T-helper 1 cell treated with Interleukin-12 subunit alpha and Interleukin-12 subunit beta and Interleukin-4 antibody, amounts not matched to agents 30 ng/mL and 1 ng/mL, for 36 hours (primary cell): ENCODE measurements at regions not wholly inside any gene's neighbourhood (a gene's known extent, or its start where the extent isn't known, plus 50 kb on each side); places are given as distances from the start of the nearest gene placed in this dataset.

Source experiments
- intact Hi-C: fragments of 100-400 bp; cut with micrococcal nuclease; formaldehyde crosslinking; loops from one replicate; pipeline ENCODE4 v1.15.1; 2024

- intact Hi-C loops, result no loop called here
These were observed 159.1 kb upstream of the LMNTD1 start for GRCh38 chr12:25712169-25712568.

GRCh38 chr12:25713264-25713663 lies 160.2 kb upstream of the LMNTD1 start:
- intact Hi-C loops, result no loop called here

- intact Hi-C loops, result no loop called here
These were observed 161.3 kb upstream of the LMNTD1 start for GRCh38 chr12:25714198-25714984.

GRCh38 chr12:25715102-25715501 lies 162.0 kb upstream of the LMNTD1 start:
- intact Hi-C loops, result no loop called here

GRCh38 chr12:25716842-25717241 lies 163.8 kb upstream of the LMNTD1 start:
- intact Hi-C loops, result no loop called here

GRCh38 chr12:25717552-25717951 lies 164.5 kb upstream of the LMNTD1 start:
- intact Hi-C loops, result no loop called here

- intact Hi-C loops, result no loop called here
These were observed 165.1 kb upstream of the LMNTD1 start for GRCh38 chr12:25718081-25718731.

GRCh38 chr12:25719505-25719904 lies 166.4 kb upstream of the LMNTD1 start:
- intact Hi-C loops, result no loop called here

- intact Hi-C loops, result no loop called here
These were observed 170.3 kb upstream of the LMNTD1 start for GRCh38 chr12:25723336-25723735.

- intact Hi-C loops, result no loop called here
These were observed 170.9 kb upstream of the LMNTD1 start for GRCh38 chr12:25723921-25724491.

GRCh38 chr12:25725470-25725869 lies 172.4 kb upstream of the LMNTD1 start:
- intact Hi-C loops, result no loop called here

GRCh38 chr12:25725931-25726330 lies 172.8 kb upstream of the LMNTD1 start:
- intact Hi-C loops, result no loop called here

- intact Hi-C loops, result no loop called here
These were observed 175.0 kb upstream of the LMNTD1 start for GRCh38 chr12:25728056-25728595.

- intact Hi-C loops, result no loop called here
These were observed 177.6 kb upstream of the LMNTD1 start for GRCh38 chr12:25730489-25731349.

GRCh38 chr12:25733541-25733940 lies 180.5 kb upstream of the LMNTD1 start:
- intact Hi-C loops, result no loop called here

- intact Hi-C loops, result no loop called here
These were observed 181.6 kb upstream of the LMNTD1 start for GRCh38 chr12:25734529-25735180.

- intact Hi-C loops, result no loop called here
These were observed 187.5 kb upstream of the LMNTD1 start for GRCh38 chr12:25740617-25741016.

GRCh38 chr12:25741917-25742316 lies 188.8 kb upstream of the LMNTD1 start:
- intact Hi-C loops, result no loop called here

- intact Hi-C loops, result no loop called here
These were observed 190.7 kb upstream of the LMNTD1 start for GRCh38 chr12:25743679-25744215.

- intact Hi-C loops, result no loop called here
These were observed 191.2 kb upstream of the LMNTD1 start for GRCh38 chr12:25744313-25744712.

GRCh38 chr12:25745281-25745680 lies 192.2 kb upstream of the LMNTD1 start:
- intact Hi-C loops, result no loop called here
